Sigmoid colon (tissue), 6 donors: ENCODE measurements at regions not wholly inside any gene's neighbourhood (a gene's known extent, or its start where the extent isn't known, plus 50 kb on each side); places are given as distances from the start of the nearest gene placed in this dataset.
A peak's percentile ranks its signal among the peaks of the same experiment; 100 is the strongest.

Experiments used
- DNase-seq: peaks from one replicate; pipeline ENCODE4 v3.0.0-alpha.2; 2019
- H3K27ac ChIP-seq, 4 donors: fragments of 200-600 bp; sonication (generic); one replicate each; pipeline ENCODE4 v1.5.1; 2016 to 2019; ENCODE audit warnings: mild to moderate bottlenecking in 1 of 4
- H3K27me3 ChIP-seq, 3 donors: fragments of 200-600 bp; sonication (generic); one replicate each; pipeline ENCODE4 v1.5.1; 2019; ENCODE audit warnings: mild to moderate bottlenecking in 1 of 3
- H3K36me3 ChIP-seq, 4 donors: fragments of 200-600 bp; sonication (generic); one replicate each; pipeline ENCODE4 v1.5.1; 2016 to 2019
- H3K4me1 ChIP-seq, 4 donors: fragments of 200-600 bp; sonication (generic); one replicate each; pipeline ENCODE4 v1.5.1; 2017 to 2019
- H3K4me3 ChIP-seq, 4 donors: fragments of 200-600 bp; sonication (generic); one replicate each; pipeline ENCODE4 v1.5.1; 2017 to 2019; ENCODE audit warnings: mild to moderate bottlenecking in 2 of 4, moderate library complexity in 1 of 4
- H3K9me3 ChIP-seq, 4 donors: fragments of 200-600 bp in 3 of 4; sonication (generic) in 3 of 4; one replicate each; pipeline versions ENCODE4 v1.5.1 to v1.6.1; 2013 to 2019
- CTCF ChIP-seq, 4 experiments: fragments of 450-650 bp in 3 of 4; fragments of 200-600 bp in 1 of 4; IDR thresholded peaks; one replicate each; pipeline ENCODE4 v1.5.1; 2016 to 2019; ENCODE audit warnings: antibody characterized with exemption in 4 of 4, mild to moderate bottlenecking in 3 of 4, moderate library complexity in 2 of 4
- EP300 ChIP-seq, 4 donors: sonication (generic); formaldehyde crosslinking; IDR thresholded peaks; one replicate each; pipeline ENCODE4 v1.6.1; 2017; ENCODE audit warnings: antibody characterized with exemption in 4 of 4
- POLR2A ChIP-seq, 2 donors: fragments of 450-650 bp; IDR thresholded peaks; one replicate each; pipeline ENCODE4 v1.6.1; 2016; ENCODE audit warnings: antibody characterized with exemption in 2 of 2, mild to moderate bottlenecking in 2 of 2, moderate library complexity in 2 of 2
- POLR2AphosphoS5 ChIP-seq, 4 donors: sonication (generic); formaldehyde crosslinking; IDR thresholded peaks; one replicate each; pipeline ENCODE4 v1.6.1; 2017; ENCODE audit warnings: antibody characterized with exemption in 4 of 4
- WGBS, 2 donors: extraction: QIAGEN DNeasy Blood & Tissue Kit; methylation state at CpG; one replicate each; pipeline ENCODE4 v1.1.7; 2013; 5-methylcytosine and 5-hydroxymethylcytosine counted together
- intact Hi-C: fragments of 100-400 bp; cut with DNase I; formaldehyde crosslinking; loops from one replicate; pipeline ENCODE4 v1.15.1; 2023
- donor health status: healthy with polysubstance abuse.
- donor health status: healthy.

- no peak for TF ChIP-seq POLR2AphosphoS5 (IDR thresholded peaks at IDR 0.05)
- no peak for TF ChIP-seq POLR2A (IDR thresholded peaks at IDR 0.05)
- no peak for TF ChIP-seq CTCF (IDR thresholded peaks at IDR 0.05)
- TF ChIP-seq EP300 (IDR thresholded peaks at IDR 0.05) = no peak
- intact Hi-C loops = no loop called here
- no peaks in the 10 kb centered on the region for H3K27me3 ChIP-seq
- peaks cover 0 to 15% (median 0%) of the 10 kb centered on the region in 4 donors for H3K9me3 ChIP-seq
- DNase-seq = no peak
- no peaks in the 10 kb centered on the region for H3K36me3 ChIP-seq
- H3K4me1 ChIP-seq = no peaks in the 10 kb centered on the region
- no peak overlapping the region for H3K27ac ChIP-seq
- 87 to 89% methylated on average over 1 of the region's 1 CpG for WGBS, 2 donors
- no peak overlapping the region for H3K4me3 ChIP-seq
These were observed 476.1 kb upstream of the DPP6 start for GRCh38 chr7:153576096-153576495.

GRCh38 chr7:153581419-153581818, 470.8 kb upstream of the DPP6 start:
- Histone ChIP-seq H3K27me3 (no peaks in the 10 kb centered on the region), H3K27ac (no peak overlapping the region), H3K36me3 (no peaks in the 10 kb centered on the region), H3K4me1 (peaks cover 0 to 14% (median 0%) of the 10 kb centered on the region in 4 donors), H3K9me3 (peaks cover 0 to 7% (median 0%) of the 10 kb centered on the region in 4 donors), H3K4me3 (no peak overlapping the region)
- DNase-seq = no peak
- WGBS, 2 donors = 45 to 65% methylated on average over 3 of the region's 3 CpGs
- TF ChIP-seq POLR2A (IDR thresholded peaks at IDR 0.05) (no peak), POLR2AphosphoS5 (IDR thresholded peaks at IDR 0.05) (no peak), CTCF (IDR thresholded peaks at IDR 0.05) (no peak), EP300 (IDR thresholded peaks at IDR 0.05) (no peak)
- intact Hi-C loops = no loop called here

- WGBS, 2 donors = 66 to 76% methylated on average over 3 of the region's 3 CpGs
- H3K4me1 ChIP-seq = peaks cover 0 to 14% (median 0%) of the 10 kb centered on the region in 4 donors
- peak overlapping the region in 2 of 4 donors; percentile 52 to 70 for H3K27ac ChIP-seq
- DNase-seq = no peak
- H3K36me3 ChIP-seq = no peaks in the 10 kb centered on the region
- H3K27me3 ChIP-seq = no peaks in the 10 kb centered on the region
- no peak overlapping the region for H3K4me3 ChIP-seq
- intact Hi-C loops = no loop called here
- TF ChIP-seq POLR2A (IDR thresholded peaks at IDR 0.05) (no peak), POLR2AphosphoS5 (IDR thresholded peaks at IDR 0.05) (peak; percentile 49 to 83 (median 66)), EP300 (IDR thresholded peaks at IDR 0.05) (peak in 3 of 4 donors; percentile 50 to 92 (median 57)), CTCF (IDR thresholded peaks at IDR 0.05) (no peak)
- no peaks in the 10 kb centered on the region for H3K9me3 ChIP-seq
These were observed 468.1 kb upstream of the DPP6 start for GRCh38 chr7:153584132-153584531.

GRCh38 chr7:153588586-153588985, 463.6 kb upstream of the DPP6 start:
- no peaks in the 10 kb centered on the region for H3K36me3 ChIP-seq
- peaks cover 0 to 14% (median 0%) of the 10 kb centered on the region in 4 donors for H3K4me1 ChIP-seq
- H3K9me3 ChIP-seq = no peaks in the 10 kb centered on the region
- H3K27me3 ChIP-seq = no peaks in the 10 kb centered on the region
- no peak for TF ChIP-seq EP300 (IDR thresholded peaks at IDR 0.05)
- no peak for TF ChIP-seq POLR2AphosphoS5 (IDR thresholded peaks at IDR 0.05)
- TF ChIP-seq CTCF (IDR thresholded peaks at IDR 0.05) = no peak
- no peak for TF ChIP-seq POLR2A (IDR thresholded peaks at IDR 0.05)
- H3K27ac ChIP-seq = no peak overlapping the region
- DNase-seq = no peak
- no peak overlapping the region for H3K4me3 ChIP-seq
- WGBS, 2 donors = 77 to 84% methylated on average over 5 of the region's 5 CpGs
- intact Hi-C loops = no loop called here

GRCh38 chr7:153590136-153590535, 462.1 kb upstream of the DPP6 start:
- Histone ChIP-seq H3K36me3 (no peaks in the 10 kb centered on the region), H3K4me3 (no peak overlapping the region), H3K27me3 (no peaks in the 10 kb centered on the region), H3K27ac (no peak overlapping the region), H3K4me1 (no peaks in the 10 kb centered on the region), H3K9me3 (peaks cover 0 to 8% (median 0%) of the 10 kb centered on the region in 4 donors)
- 81 to 85% methylated on average over 16 of the region's 16 CpGs for WGBS, 2 donors
- TF ChIP-seq POLR2A (IDR thresholded peaks at IDR 0.05) (no peak), POLR2AphosphoS5 (IDR thresholded peaks at IDR 0.05) (no peak), EP300 (IDR thresholded peaks at IDR 0.05) (no peak), CTCF (IDR thresholded peaks at IDR 0.05) (no peak)
- intact Hi-C loops = no loop called here
- no peak for DNase-seq
